ENCODE measurements at regions not wholly inside any gene's neighbourhood (a gene's known extent, or its start where the extent isn't known, plus 50 kb on each side); places are given as distances from the start of the nearest gene placed in this dataset.

GRCh38 chr2:34266908-34267697, 668.0 kb upstream of the FAM98A start:
- TF ChIP-seq CTCF (IDR thresholded peaks at IDR 0.05), result no peak
- no peak for TF ChIP-seq POLR2A (IDR thresholded peaks at IDR 0.05)

Data from right lobe of liver (tissue), 4 donors.